NCI-H2227 treated with DMSO at 0.1 percent for 48 hours (cell line): ENCODE measurements at regions not wholly inside any gene's neighbourhood (a gene's known extent, or its start where the extent isn't known, plus 50 kb on each side); places are given as distances from the start of the nearest gene placed in this dataset.

ENCODE experiments used
- DNase-seq: peaks from one replicate; lab custom pipeline; 2025; lab: John Stamatoyannopoulos, UW

GRCh38 chr2:51649366-51649765 lies 617.4 kb upstream of the NRXN1 start:
- no peak for DNase-seq

GRCh38 chr2:51638811-51639210 lies 606.9 kb upstream of the NRXN1 start:
- no peak for DNase-seq

- no peak for DNase-seq
Observed at GRCh38 chr2:51633073-51633472, 601.1 kb upstream of the NRXN1 start.

- DNase-seq = no peak
Observed at GRCh38 chr2:51629406-51629805, 597.5 kb upstream of the NRXN1 start.

- DNase-seq = no peak
Observed at GRCh38 chr2:51628917-51629316, 597.0 kb upstream of the NRXN1 start.

- no peak for DNase-seq
Observed at GRCh38 chr2:51624995-51625394, 593.1 kb upstream of the NRXN1 start.

- DNase-seq = no peak
Observed at GRCh38 chr2:51620796-51621195, 588.9 kb upstream of the NRXN1 start.

GRCh38 chr2:51619961-51620360 lies 588.0 kb upstream of the NRXN1 start:
- no peak for DNase-seq

GRCh38 chr2:51612387-51612786 lies 580.5 kb upstream of the NRXN1 start:
- DNase-seq = no peak

GRCh38 chr2:51601706-51602105 lies 569.8 kb upstream of the NRXN1 start:
- no peak for DNase-seq

GRCh38 chr2:51597086-51597485 lies 565.2 kb upstream of the NRXN1 start:
- DNase-seq = no peak

GRCh38 chr2:51595836-51596235 lies 563.9 kb upstream of the NRXN1 start:
- no peak for DNase-seq

GRCh38 chr2:51581636-51582267 lies 549.8 kb upstream of the NRXN1 start:
- no peak for DNase-seq

GRCh38 chr2:51579412-51579811 lies 547.5 kb upstream of the NRXN1 start:
- no peak for DNase-seq

- DNase-seq = no peak
Observed at GRCh38 chr2:51575181-51575580, 543.2 kb upstream of the NRXN1 start.

- DNase-seq = no peak
Observed at GRCh38 chr2:51559026-51559425, 527.1 kb upstream of the NRXN1 start.

- no peak for DNase-seq
Observed at GRCh38 chr2:51553476-51553875, 521.5 kb upstream of the NRXN1 start.

- no peak for DNase-seq
Observed at GRCh38 chr2:51535763-51536162, 503.8 kb upstream of the NRXN1 start.

GRCh38 chr2:51534166-51534565 lies 502.2 kb upstream of the NRXN1 start:
- DNase-seq = no peak

- DNase-seq = no peak
Observed at GRCh38 chr2:51528156-51528555, 496.2 kb upstream of the NRXN1 start.

GRCh38 chr2:51526766-51527165 lies 494.8 kb upstream of the NRXN1 start:
- no peak for DNase-seq

- no peak for DNase-seq
Observed at GRCh38 chr2:51516667-51517066, 484.7 kb upstream of the NRXN1 start.

GRCh38 chr2:51511002-51511401 lies 479.1 kb upstream of the NRXN1 start:
- no peak for DNase-seq

GRCh38 chr2:51510303-51510702 lies 478.4 kb upstream of the NRXN1 start:
- DNase-seq = no peak

- no peak for DNase-seq
Observed at GRCh38 chr2:51505533-51505932, 473.6 kb upstream of the NRXN1 start.
